Astrocyte (in vitro differentiated cells and primary cell): ENCODE measurements at regions not wholly inside any gene's neighbourhood (a gene's known extent, or its start where the extent isn't known, plus 50 kb on each side); places are given as distances from the start of the nearest gene placed in this dataset.

ENCODE experiments used
- DNase-seq: peaks from one replicate; pipeline ENCODE4 v3.0.0-alpha.2; 2010; ENCODE audit warnings: low read depth
- FAIRE-seq: peaks from 2 replicates; lab custom pipeline; 2011; peaks lifted over from hg19 to GRCh38; lab: Jason Lieb, UNC
- H2AFZ ChIP-seq: 2 replicates; pipeline ENCODE4 v1.6.0; 2012; ENCODE audit warnings: low read depth, low read length, inconsistent platforms
- H3K27ac ChIP-seq: 2 replicates; pipeline ENCODE4 v1.5.1; 2011; ENCODE audit warnings: low read depth, low read length, inconsistent platforms
- H3K27me3 ChIP-seq: 2 replicates; pipeline ENCODE4 v1.6.0; 2011; ENCODE audit warnings: low read length, inconsistent platforms; ENCODE audit not compliant: insufficient read depth
- H3K36me3 ChIP-seq: 2 replicates; pipeline ENCODE4 v1.5.1; 2011; ENCODE audit warnings: low read length, inconsistent platforms; ENCODE audit not compliant: insufficient read depth
- H3K4me1 ChIP-seq: 2 replicates; pipeline ENCODE4 v1.5.1; 2011; ENCODE audit warnings: low read length, inconsistent platforms; ENCODE audit not compliant: insufficient read depth
- H3K4me2 ChIP-seq: 2 replicates; pipeline ENCODE4 v1.6.0; 2012; ENCODE audit warnings: low read length, inconsistent platforms
- H3K4me3 ChIP-seq: 2 replicates; pipeline ENCODE4 v1.5.1; 2011; ENCODE audit warnings: low read depth, mild to moderate bottlenecking, low read length, inconsistent platforms; ENCODE audit not compliant: insufficient read depth
- H3K79me2 ChIP-seq: 2 replicates; pipeline ENCODE4 v1.6.0; 2012; ENCODE audit warnings: mild to moderate bottlenecking, low read length, inconsistent platforms; ENCODE audit not compliant: insufficient read depth
- H3K9ac ChIP-seq: 2 replicates; pipeline ENCODE4 v1.6.0; 2012; ENCODE audit warnings: mild to moderate bottlenecking, low read length, inconsistent platforms
- H3K9me3 ChIP-seq: 2 replicates; pipeline ENCODE4 v1.5.1; 2012; ENCODE audit warnings: low read depth, mild to moderate bottlenecking, low read length, inconsistent platforms; ENCODE audit not compliant: insufficient read depth
- H4K20me1 ChIP-seq: 2 replicates; pipeline ENCODE4 v1.6.0; 2012; ENCODE audit warnings: low read length, inconsistent platforms; ENCODE audit not compliant: insufficient read depth
- H3K27ac Mint-ChIP-seq: one replicate; pipeline ENCODE4 v1.8.0; 2021; ENCODE audit warnings: mild to moderate bottlenecking, mixed read lengths; ENCODE audit not compliant: unreplicated experiment
- H3K27me3 Mint-ChIP-seq: one replicate; pipeline ENCODE4 v1.8.0; 2021; ENCODE audit warnings: low read depth, mixed read lengths; ENCODE audit not compliant: unreplicated experiment
- H3K36me3 Mint-ChIP-seq: one replicate; pipeline ENCODE4 v1.8.0; 2021; ENCODE audit warnings: low read depth, mixed read lengths; ENCODE audit not compliant: unreplicated experiment
- H3K4me1 Mint-ChIP-seq: one replicate; pipeline ENCODE4 v1.8.0; 2021; ENCODE audit warnings: low read depth, mixed read lengths; ENCODE audit not compliant: unreplicated experiment
- H3K4me3 Mint-ChIP-seq: one replicate; pipeline ENCODE4 v1.8.0; 2021; ENCODE audit warnings: mild to moderate bottlenecking, moderate library complexity, mixed read lengths; ENCODE audit not compliant: unreplicated experiment
- H3K9me3 Mint-ChIP-seq: one replicate; pipeline ENCODE4 v1.8.0; 2021; ENCODE audit warnings: mild to moderate bottlenecking, mixed read lengths; ENCODE audit not compliant: unreplicated experiment
- EZH2 ChIP-seq: IDR thresholded peaks from 2 replicates; pipeline ENCODE4 v1.6.1; 2012; ENCODE audit warnings: mild to moderate bottlenecking, low read length, inconsistent platforms; ENCODE audit not compliant: insufficient read depth
- TF ChIP-seq, protein P1 (sequence below): IDR thresholded peaks from 2 replicates; pipeline ENCODE4 v1.5.1; 2011; ENCODE audit warnings: low read depth, mild to moderate bottlenecking, inconsistent platforms, low read length, moderate library complexity; ENCODE audit not compliant: insufficient read depth

GRCh38 chr14:100660882-100661635 lies 65.6 kb upstream of the DLK1 start:
- no peak overlapping the region for H3K4me3 ChIP-seq
- Mint-ChIP-seq H3K4me1 (peaks cover 3% of the 10 kb centered on the region), H3K9me3 (no peaks in the 10 kb centered on the region), H3K36me3 (no peaks in the 10 kb centered on the region), H3K4me3 (no peak overlapping the region), H3K27ac (no peak overlapping the region), H3K27me3 (peaks cover 38% of the 10 kb centered on the region)
- TF ChIP-seq EZH2, result no peak
- TF ChIP-seq, protein P1, sequence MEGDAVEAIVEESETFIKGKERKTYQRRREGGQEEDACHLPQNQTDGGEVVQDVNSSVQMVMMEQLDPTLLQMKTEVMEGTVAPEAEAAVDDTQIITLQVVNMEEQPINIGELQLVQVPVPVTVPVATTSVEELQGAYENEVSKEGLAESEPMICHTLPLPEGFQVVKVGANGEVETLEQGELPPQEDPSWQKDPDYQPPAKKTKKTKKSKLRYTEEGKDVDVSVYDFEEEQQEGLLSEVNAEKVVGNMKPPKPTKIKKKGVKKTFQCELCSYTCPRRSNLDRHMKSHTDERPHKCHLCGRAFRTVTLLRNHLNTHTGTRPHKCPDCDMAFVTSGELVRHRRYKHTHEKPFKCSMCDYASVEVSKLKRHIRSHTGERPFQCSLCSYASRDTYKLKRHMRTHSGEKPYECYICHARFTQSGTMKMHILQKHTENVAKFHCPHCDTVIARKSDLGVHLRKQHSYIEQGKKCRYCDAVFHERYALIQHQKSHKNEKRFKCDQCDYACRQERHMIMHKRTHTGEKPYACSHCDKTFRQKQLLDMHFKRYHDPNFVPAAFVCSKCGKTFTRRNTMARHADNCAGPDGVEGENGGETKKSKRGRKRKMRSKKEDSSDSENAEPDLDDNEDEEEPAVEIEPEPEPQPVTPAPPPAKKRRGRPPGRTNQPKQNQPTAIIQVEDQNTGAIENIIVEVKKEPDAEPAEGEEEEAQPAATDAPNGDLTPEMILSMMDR, result no peak
- no peaks in the 10 kb centered on the region for H4K20me1 ChIP-seq
- DNase-seq (peak; percentile 49), FAIRE-seq (no peak)
- H3K9me3 ChIP-seq, result no peaks in the 10 kb centered on the region
- no peaks in the 10 kb centered on the region for H3K79me2 ChIP-seq
- no peak overlapping the region for H2AFZ ChIP-seq
- peaks cover 8% of the 10 kb centered on the region for H3K27me3 ChIP-seq
- H3K9ac ChIP-seq, result no peak overlapping the region
- H3K36me3 ChIP-seq, result no peaks in the 10 kb centered on the region
- H3K27ac ChIP-seq, result no peak overlapping the region
- peaks cover 5% of the 10 kb centered on the region for H3K4me1 ChIP-seq
- H3K4me2 ChIP-seq, result no peak overlapping the region

- no peaks in the 10 kb centered on the region for H3K9me3 ChIP-seq
- peak; percentile 21 for DNase-seq
- H3K36me3 ChIP-seq, result no peaks in the 10 kb centered on the region
- H3K9me3 Mint-ChIP-seq, result no peaks in the 10 kb centered on the region
- peak; percentile 58 for FAIRE-seq
- H3K4me1 ChIP-seq, result peaks cover 5% of the 10 kb centered on the region
- no peak overlapping the region for H3K27ac ChIP-seq
- no peaks in the 10 kb centered on the region for H4K20me1 ChIP-seq
- H2AFZ ChIP-seq, result no peak overlapping the region
- TF ChIP-seq, protein P1, result peak; percentile 96
- TF ChIP-seq EZH2, result no peak
- H3K4me3 ChIP-seq, result no peak overlapping the region
- H3K36me3 Mint-ChIP-seq, result no peaks in the 10 kb centered on the region
- no peak overlapping the region for H3K4me3 Mint-ChIP-seq
- peaks cover 3% of the 10 kb centered on the region for H3K4me1 Mint-ChIP-seq
- H3K79me2 ChIP-seq, result no peaks in the 10 kb centered on the region
- peaks cover 2% of the 10 kb centered on the region for H3K27me3 ChIP-seq
- no peak overlapping the region for H3K4me2 ChIP-seq
- peaks cover 38% of the 10 kb centered on the region for H3K27me3 Mint-ChIP-seq
- H3K9ac ChIP-seq, result no peak overlapping the region
- no peak overlapping the region for H3K27ac Mint-ChIP-seq
Measured at GRCh38 chr14:100662879-100663760, 63.6 kb upstream of the DLK1 start.
